ENCODE measurements at regions not wholly inside any gene's neighbourhood (a gene's known extent, or its start where the extent isn't known, plus 50 kb on each side); places are given as distances from the start of the nearest gene placed in this dataset.
"Not testable (repeated sequence)": the region's sequence is repeated elsewhere in the genome, so short reads cannot be mapped to it uniquely, and the experiment has no call there.

DNA sequence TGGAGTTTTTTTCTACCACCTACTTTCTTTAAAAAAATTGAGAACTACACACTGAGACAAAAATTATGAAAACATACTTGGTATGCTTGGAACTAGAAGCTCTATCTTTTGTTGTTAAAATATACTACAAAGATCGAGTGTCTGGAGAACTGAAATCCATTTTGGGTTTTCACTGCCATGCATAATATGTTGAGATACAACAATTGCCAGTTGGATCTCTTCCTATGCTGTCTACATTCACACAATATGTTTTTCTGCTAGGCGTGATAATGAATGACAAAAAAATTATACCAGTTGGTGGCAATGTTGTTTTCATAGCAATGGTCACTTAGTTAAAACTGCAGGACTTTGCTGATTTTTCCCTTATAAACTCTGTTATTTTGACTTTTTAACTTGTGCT, 605.4 kb upstream of the LCORL start:
- DNase-seq: no peak

DNA sequence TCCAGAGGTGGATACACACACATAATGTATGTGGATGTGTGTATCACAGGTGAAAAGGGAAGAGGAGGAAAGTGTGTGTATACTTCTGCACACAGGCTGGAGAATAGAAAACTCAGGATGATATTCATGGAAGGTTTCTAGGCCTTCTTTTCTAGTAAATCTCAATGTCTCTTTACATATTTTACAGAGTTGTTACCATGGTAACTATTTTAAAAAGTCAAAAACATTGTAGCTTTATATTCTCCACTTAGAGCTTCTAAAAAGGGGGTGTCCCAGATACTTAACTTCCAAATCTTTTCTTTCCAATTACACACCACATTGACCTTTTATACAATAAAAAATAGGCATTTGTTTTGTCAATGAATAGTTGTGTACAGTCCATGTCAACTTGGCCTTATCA, 604.8 kb upstream of the LCORL start:
- DNase-seq: no peak

DNA sequence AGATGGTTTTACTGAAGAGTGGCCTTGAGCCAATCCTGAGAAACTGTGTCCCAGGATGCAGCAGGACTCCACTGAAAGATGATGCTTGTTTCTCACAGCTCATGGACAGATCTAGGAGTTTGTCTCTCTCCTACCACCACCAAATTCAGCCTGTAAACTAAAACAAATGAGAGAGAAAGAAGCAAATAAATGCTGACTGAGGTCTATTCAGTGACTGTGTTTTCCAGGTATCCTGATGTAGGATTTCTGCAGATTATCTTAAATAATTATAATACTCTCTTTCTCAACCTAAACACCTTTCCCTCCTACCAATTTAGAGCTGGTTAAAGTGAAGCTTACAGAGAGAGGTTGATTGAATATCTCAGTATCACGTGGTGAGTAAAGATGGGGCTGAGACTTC, 599.6 kb upstream of the LCORL start:
- no peak for DNase-seq

GRCh38 chr4:18616720-18617119, 595.2 kb upstream of the LCORL start:
- DNase-seq: no peak

DNA sequence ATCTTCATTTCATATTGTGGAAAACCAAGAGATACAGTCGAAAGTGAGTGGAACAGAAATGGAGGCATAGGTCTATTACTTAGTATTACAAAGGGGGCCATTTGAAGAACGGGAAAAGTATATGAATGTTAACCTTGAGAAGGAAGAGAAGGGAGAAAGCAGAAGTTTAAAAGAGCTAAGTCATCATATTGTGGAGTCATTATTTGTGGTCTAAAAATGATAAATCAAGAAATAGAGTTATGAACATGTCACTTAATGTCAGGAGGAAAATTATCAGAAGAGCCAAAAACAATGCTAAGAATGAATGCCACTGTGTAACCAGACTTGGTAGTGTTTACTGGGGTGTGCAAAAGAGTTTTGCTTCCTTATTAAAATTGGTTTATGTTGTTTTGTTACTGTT, 589.5 kb upstream of the LCORL start:
- no peak for DNase-seq

- no peak for DNase-seq
Observed at GRCh38 chr4:18608908-18609533, 587.5 kb upstream of the LCORL start.

- not testable (repeated sequence) for DNase-seq
Observed at GRCh38 chr4:18602610-18603009, 581.1 kb upstream of the LCORL start.

DNA sequence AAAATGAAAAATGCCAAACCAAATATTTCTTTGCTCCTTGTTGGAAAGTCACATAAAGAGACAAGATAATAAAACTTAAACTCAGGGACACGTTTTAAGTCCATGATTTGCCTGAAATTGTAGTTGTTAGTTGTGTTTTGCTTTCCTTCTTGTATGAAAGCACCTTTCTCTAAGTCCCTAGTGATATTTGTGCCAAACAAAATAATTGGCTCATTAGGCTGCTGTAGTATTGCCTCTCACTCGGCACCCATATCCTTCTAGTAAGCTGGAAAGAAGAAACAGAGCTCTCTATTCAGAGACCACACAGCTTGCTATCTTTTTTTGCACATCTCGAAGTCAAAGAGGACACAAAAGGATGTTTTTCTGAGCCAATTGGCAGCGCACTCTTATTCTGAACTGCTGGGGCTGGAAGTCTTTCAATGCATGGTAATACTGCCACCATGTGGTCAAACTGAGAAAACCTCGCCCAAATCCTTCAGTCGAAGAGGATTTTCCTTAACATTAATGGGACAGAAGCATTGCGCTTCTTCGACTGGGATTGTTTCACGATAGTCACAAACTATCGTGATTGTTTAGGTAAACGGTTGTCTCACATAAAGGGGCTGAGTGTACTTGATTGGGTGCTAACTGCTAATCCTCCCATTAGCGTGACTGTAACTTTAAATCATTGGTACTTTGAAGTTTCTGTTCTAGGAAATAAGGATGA, 571.9 kb upstream of the LCORL start:
- no peak for DNase-seq

DNA sequence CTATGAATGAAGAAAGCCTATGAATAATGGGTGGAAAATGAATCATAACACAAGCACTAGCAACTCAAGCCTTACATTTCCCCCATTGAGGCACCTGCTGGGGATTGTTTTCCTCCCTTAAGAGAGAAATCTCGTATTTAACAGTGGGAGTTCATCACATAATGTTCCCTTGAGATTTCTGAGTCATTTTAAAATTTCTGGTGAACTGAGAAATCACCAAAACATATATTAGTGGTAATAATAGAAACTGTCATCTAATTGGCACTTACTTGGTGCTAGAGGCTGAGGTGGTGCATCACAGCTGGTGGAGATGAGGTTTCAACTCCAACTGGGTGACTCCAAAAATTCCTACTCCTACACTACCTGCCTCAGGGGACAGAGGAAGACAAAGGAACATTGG, 561.3 kb upstream of the LCORL start:
- DNase-seq: no peak

DNA sequence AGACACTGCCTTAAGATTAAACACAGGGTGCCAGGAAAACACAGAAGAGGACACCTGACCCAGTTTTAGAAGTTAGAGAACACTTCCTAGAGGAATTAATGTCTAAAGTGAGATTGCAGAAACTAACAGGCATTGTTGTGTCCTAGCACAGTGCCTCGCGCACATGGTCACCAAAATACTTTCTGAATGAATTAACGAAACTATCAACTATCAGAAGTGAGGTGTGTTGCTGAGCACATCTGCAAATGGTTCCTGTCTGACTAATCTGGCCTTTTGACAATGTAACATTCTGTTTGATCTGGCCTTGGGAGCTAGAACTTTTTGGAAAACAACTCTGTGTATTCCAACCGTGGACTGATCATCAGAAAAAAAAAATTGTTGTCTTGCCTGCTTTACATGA, 556.8 kb upstream of the LCORL start:
- DNase-seq: no peak

DNA sequence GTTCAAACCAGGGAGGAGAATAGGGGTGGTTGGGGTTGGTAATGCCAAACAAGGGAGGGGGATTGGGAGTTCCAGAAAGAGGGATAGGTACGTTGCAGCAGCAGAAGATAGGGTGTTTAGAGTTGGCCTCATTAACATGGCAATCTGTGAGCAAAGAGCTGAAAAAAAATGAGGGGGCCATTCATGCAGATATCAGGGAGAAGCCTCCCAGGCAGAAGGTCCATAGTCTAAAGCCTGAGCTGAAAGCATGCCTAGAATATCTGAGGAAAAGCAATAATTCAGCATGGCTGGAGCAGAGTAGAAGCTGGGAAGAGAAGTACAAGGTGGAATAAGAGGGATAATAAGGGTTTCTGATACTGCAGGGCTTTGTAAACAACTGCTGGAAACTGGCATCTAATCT, 550.9 kb upstream of the LCORL start:
- DNase-seq: no peak

GRCh38 chr4:18571301-18571761, 549.8 kb upstream of the LCORL start:
- no peak for DNase-seq

GRCh38 chr4:18570370-18570769, 548.8 kb upstream of the LCORL start:
- no peak for DNase-seq

- no peak for DNase-seq
Observed at GRCh38 chr4:18568600-18568999, 547.0 kb upstream of the LCORL start.

GRCh38 chr4:18566970-18567799, 545.6 kb upstream of the LCORL start:
- no peak for DNase-seq

GRCh38 chr4:18559492-18559891, 537.9 kb upstream of the LCORL start:
- DNase-seq: no peak

- DNase-seq: no peak
Observed at GRCh38 chr4:18556402-18556801, 534.8 kb upstream of the LCORL start.

GRCh38 chr4:18540349-18540748, 518.8 kb upstream of the LCORL start:
- no peak for DNase-seq

- DNase-seq: no peak
Observed at GRCh38 chr4:18538121-18538520, 516.6 kb upstream of the LCORL start.

- DNase-seq: no peak
Observed at GRCh38 chr4:18536428-18536827, 514.9 kb upstream of the LCORL start.

DNA sequence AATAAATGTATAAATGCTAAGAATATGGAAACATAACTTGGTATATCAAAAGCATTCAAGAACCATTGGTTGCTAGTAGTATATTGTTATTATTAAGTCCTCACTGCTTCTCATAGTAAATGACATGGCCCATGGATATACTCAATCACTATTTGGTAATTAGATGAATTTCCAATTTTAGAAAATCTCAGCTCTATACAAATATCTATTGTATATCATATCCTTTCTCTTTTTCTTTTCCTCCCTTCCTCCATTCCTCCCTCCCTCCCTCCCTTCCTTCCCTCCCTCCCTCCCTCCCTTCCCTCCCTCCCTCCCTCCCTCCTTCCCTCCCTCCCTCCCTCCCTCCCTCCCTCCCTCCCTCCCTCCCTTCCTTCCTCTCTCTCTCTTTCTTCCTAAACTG, 514.4 kb upstream of the LCORL start:
- DNase-seq: no peak

- DNase-seq: no peak
Observed at GRCh38 chr4:18533262-18533775, 511.8 kb upstream of the LCORL start.

DNA sequence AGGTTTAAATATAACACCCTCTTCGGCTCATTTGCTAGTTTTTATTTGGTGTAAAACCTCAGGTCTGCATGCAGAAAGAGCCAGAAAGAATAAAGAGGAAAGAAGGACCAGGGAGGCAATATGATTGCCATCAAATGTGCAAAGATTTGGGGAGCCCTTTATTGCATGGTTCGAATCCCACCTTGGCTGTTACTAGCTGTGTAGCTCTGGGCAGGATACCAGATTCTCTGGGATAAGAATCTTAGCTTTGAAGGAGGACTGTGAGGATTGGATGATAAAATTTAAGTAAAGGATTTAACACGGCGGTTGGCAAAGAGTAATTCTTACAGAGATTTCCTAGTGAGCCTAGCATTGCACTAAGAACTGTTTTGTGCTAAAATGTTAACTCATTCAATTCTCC, 510.2 kb upstream of the LCORL start:
- DNase-seq: no peak

DNA sequence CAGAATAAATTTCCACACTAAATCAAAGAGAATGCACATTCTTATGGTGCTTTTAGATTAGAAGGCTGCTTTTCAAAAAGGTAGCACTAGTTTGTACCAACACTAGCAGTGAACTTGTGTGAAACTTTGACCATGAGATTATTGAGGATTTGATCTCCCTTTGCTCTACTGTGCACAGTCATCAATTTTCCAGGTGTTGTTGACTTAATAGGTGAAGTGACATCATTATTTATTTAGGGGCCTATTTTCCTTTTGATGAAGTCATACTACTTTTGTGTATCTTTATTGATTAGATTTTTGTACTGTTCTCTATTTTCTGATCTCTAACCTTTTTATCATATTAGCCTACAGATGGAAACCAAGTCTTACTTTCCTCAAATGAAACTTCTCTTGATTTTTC, 507.9 kb upstream of the LCORL start:
- DNase-seq: no peak

All from activated gamma-delta T cell (primary cell).